ENCODE measurements at regions not wholly inside any gene's neighbourhood (a gene's known extent, or its start where the extent isn't known, plus 50 kb on each side); places are given as distances from the start of the nearest gene placed in this dataset.

DNA sequence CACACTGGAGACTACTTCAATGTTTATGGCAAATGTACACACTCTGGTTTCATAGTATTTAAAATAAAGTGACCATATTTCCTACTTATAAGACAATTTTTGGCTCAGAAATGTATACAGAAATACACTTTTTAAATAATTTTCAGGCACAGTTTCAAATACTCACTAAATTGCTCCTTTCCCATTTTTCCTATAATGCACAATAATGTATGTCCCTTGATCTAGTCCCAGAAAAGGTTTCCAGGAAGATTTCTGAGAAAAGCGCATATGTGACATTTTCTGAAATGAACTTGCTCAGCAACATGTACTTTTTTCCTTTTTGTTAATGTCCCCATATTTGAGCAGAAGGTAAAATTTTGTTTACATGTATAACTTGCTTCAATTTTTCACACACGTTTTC, 591.4 kb downstream of the CD109 start:
- ATAC-seq: no peak
- TF ChIP-seq ARNTL (CRISPR knock-in tag; IDR thresholded peaks at IDR 0.05; ENCODE audit: borderline replicate concordance, low read depth): no peak
- no peak for TF ChIP-seq ZC3H10 (CRISPR knock-in tag; IDR thresholded peaks at IDR 0.05)
- TF ChIP-seq ISL1 (CRISPR knock-in tag; IDR thresholded peaks at IDR 0.05): no peak
- TF ChIP-seq CSDC2 (CRISPR knock-in tag; IDR thresholded peaks at IDR 0.05): no peak
- TF ChIP-seq, protein P1, sequence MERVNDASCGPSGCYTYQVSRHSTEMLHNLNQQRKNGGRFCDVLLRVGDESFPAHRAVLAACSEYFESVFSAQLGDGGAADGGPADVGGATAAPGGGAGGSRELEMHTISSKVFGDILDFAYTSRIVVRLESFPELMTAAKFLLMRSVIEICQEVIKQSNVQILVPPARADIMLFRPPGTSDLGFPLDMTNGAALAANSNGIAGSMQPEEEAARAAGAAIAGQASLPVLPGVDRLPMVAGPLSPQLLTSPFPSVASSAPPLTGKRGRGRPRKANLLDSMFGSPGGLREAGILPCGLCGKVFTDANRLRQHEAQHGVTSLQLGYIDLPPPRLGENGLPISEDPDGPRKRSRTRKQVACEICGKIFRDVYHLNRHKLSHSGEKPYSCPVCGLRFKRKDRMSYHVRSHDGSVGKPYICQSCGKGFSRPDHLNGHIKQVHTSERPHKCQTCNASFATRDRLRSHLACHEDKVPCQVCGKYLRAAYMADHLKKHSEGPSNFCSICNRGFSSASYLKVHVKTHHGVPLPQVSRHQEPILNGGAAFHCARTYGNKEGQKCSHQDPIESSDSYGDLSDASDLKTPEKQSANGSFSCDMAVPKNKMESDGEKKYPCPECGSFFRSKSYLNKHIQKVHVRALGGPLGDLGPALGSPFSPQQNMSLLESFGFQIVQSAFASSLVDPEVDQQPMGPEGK (CRISPR knock-in tag; IDR thresholded peaks at IDR 0.05; ENCODE audit: borderline replicate concordance): no peak
- TF ChIP-seq BACH2 (CRISPR knock-in tag; IDR thresholded peaks at IDR 0.05; ENCODE audit: borderline replicate concordance): no peak
- TF ChIP-seq, protein P2, sequence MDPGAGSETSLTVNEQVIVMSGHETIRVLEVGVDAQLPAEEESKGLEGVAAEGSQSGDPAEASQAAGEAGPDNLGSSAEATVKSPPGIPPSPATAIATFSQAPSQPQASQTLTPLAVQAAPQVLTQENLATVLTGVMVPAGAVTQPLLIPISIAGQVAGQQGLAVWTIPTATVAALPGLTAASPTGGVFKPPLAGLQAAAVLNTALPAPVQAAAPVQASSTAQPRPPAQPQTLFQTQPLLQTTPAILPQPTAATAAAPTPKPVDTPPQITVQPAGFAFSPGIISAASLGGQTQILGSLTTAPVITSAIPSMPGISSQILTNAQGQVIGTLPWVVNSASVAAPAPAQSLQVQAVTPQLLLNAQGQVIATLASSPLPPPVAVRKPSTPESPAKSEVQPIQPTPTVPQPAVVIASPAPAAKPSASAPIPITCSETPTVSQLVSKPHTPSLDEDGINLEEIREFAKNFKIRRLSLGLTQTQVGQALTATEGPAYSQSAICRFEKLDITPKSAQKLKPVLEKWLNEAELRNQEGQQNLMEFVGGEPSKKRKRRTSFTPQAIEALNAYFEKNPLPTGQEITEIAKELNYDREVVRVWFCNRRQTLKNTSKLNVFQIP (CRISPR knock-in tag; IDR thresholded peaks at IDR 0.05; ENCODE audit: borderline replicate concordance, low read depth): no peak
- no peak for TF ChIP-seq ZFP30 (CRISPR knock-in tag; IDR thresholded peaks at IDR 0.05)
- TF ChIP-seq ZNF70 (CRISPR knock-in tag; IDR thresholded peaks at IDR 0.05): no peak
- TF ChIP-seq, protein P3, sequence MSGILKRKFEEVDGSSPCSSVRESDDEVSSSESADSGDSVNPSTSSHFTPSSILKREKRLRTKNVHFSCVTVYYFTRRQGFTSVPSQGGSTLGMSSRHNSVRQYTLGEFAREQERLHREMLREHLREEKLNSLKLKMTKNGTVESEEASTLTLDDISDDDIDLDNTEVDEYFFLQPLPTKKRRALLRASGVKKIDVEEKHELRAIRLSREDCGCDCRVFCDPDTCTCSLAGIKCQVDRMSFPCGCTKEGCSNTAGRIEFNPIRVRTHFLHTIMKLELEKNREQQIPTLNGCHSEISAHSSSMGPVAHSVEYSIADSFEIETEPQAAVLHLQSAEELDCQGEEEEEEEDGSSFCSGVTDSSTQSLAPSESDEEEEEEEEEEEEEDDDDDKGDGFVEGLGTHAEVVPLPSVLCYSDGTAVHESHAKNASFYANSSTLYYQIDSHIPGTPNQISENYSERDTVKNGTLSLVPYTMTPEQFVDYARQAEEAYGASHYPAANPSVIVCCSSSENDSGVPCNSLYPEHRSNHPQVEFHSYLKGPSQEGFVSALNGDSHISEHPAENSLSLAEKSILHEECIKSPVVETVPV (CRISPR knock-in tag; IDR thresholded peaks at IDR 0.05): no peak
- no peak for TF ChIP-seq ZFP3 (CRISPR knock-in tag; IDR thresholded peaks at IDR 0.05)
- no peak for TF ChIP-seq PPARA (CRISPR knock-in tag; IDR thresholded peaks at IDR 0.05; ENCODE audit: borderline replicate concordance)
- TF ChIP-seq, protein P4, sequence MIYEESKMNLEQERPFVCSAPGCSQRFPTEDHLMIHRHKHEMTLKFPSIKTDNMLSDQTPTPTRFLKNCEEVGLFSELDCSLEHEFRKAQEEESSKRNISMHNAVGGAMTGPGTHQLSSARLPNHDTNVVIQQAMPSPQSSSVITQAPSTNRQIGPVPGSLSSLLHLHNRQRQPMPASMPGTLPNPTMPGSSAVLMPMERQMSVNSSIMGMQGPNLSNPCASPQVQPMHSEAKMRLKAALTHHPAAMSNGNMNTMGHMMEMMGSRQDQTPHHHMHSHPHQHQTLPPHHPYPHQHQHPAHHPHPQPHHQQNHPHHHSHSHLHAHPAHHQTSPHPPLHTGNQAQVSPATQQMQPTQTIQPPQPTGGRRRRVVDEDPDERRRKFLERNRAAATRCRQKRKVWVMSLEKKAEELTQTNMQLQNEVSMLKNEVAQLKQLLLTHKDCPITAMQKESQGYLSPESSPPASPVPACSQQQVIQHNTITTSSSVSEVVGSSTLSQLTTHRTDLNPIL (CRISPR knock-in tag; IDR thresholded peaks at IDR 0.05; ENCODE audit: low read depth): no peak
- TF ChIP-seq OSR1 (CRISPR knock-in tag; IDR thresholded peaks at IDR 0.05): no peak
- no peak for TF ChIP-seq RARB (CRISPR knock-in tag; IDR thresholded peaks at IDR 0.05)
- no peak for TF ChIP-seq ZNF8 (CRISPR knock-in tag; IDR thresholded peaks at IDR 0.05)
- TF ChIP-seq, protein P5, sequence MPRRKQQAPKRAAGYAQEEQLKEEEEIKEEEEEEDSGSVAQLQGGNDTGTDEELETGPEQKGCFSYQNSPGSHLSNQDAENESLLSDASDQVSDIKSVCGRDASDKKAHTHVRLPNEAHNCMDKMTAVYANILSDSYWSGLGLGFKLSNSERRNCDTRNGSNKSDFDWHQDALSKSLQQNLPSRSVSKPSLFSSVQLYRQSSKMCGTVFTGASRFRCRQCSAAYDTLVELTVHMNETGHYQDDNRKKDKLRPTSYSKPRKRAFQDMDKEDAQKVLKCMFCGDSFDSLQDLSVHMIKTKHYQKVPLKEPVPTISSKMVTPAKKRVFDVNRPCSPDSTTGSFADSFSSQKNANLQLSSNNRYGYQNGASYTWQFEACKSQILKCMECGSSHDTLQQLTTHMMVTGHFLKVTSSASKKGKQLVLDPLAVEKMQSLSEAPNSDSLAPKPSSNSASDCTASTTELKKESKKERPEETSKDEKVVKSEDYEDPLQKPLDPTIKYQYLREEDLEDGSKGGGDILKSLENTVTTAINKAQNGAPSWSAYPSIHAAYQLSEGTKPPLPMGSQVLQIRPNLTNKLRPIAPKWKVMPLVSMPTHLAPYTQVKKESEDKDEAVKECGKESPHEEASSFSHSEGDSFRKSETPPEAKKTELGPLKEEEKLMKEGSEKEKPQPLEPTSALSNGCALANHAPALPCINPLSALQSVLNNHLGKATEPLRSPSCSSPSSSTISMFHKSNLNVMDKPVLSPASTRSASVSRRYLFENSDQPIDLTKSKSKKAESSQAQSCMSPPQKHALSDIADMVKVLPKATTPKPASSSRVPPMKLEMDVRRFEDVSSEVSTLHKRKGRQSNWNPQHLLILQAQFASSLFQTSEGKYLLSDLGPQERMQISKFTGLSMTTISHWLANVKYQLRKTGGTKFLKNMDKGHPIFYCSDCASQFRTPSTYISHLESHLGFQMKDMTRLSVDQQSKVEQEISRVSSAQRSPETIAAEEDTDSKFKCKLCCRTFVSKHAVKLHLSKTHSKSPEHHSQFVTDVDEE (CRISPR knock-in tag; IDR thresholded peaks at IDR 0.05): no peak
- TF ChIP-seq ZNF565 (CRISPR knock-in tag; conservative IDR thresholded peaks at IDR 0.05; ENCODE audit: low read depth): no peak
- TF ChIP-seq GLIS3 (CRISPR knock-in tag; IDR thresholded peaks at IDR 0.05): no peak

DNA sequence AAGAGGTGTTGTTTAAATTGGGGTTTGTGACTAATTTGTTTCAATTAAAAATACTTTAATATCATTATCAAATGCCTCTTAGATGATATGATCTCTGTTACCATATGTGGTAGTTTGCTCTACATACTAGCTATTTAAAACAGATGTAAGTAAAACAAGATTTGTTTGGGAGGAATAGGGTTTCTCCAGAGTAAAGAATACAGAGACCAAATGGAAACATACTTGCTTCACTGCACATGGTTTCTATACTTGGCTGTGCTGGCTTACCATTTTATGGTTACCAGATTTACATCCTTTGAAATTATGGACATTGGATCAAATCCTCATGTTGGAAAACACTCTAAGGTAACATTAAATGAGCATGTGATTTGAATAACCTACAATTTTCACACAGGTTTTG, 588.3 kb downstream of the CD109 start:
- TF ChIP-seq ISL1 (CRISPR knock-in tag; IDR thresholded peaks at IDR 0.05) (no peak), ZFP30 (CRISPR knock-in tag; IDR thresholded peaks at IDR 0.05) (no peak), TOX (CRISPR knock-in tag; IDR thresholded peaks at IDR 0.05; ENCODE audit: borderline replicate concordance) (no peak), GLIS3 (CRISPR knock-in tag; IDR thresholded peaks at IDR 0.05) (no peak)

DNA sequence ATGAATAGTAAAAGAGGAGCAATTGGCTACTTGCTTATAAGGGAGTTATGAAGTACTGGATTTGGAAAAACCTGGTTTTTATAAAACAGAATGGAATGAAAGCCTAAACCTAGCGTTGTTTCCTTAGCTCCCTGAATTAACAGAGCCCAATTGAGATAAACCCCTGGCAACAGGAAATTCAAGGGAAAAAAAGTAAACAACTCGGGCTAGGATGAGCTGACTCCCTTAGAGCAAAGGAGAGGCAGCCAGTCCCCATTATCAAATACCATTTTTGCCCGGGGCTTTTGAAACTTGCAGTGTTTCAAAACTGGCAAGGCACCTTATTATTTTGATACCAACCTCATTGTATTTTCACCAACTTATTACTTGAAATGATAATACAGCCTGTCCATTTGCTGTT, 587.5 kb downstream of the CD109 start:
- no peak for ATAC-seq
- TF ChIP-seq, protein P5 (CRISPR knock-in tag; IDR thresholded peaks at IDR 0.05): no peak
- TF ChIP-seq, protein P2 (CRISPR knock-in tag; IDR thresholded peaks at IDR 0.05; ENCODE audit: borderline replicate concordance, low read depth): no peak
- TF ChIP-seq ZNF70 (CRISPR knock-in tag; IDR thresholded peaks at IDR 0.05) (no peak), ZFP30 (CRISPR knock-in tag; IDR thresholded peaks at IDR 0.05) (no peak), ZNF8 (CRISPR knock-in tag; IDR thresholded peaks at IDR 0.05) (no peak), BACH2 (CRISPR knock-in tag; IDR thresholded peaks at IDR 0.05; ENCODE audit: borderline replicate concordance) (no peak), ESRRG (CRISPR knock-in tag; IDR thresholded peaks at IDR 0.05) (no peak), ARNTL (CRISPR knock-in tag; IDR thresholded peaks at IDR 0.05; ENCODE audit: borderline replicate concordance, low read depth) (no peak), SNAI2 (CRISPR knock-in tag; IDR thresholded peaks at IDR 0.05) (no peak), ZNF565 (CRISPR knock-in tag; conservative IDR thresholded peaks at IDR 0.05; ENCODE audit: low read depth) (no peak), ZFP3 (CRISPR knock-in tag; IDR thresholded peaks at IDR 0.05) (no peak)
- TF ChIP-seq, protein P3 (CRISPR knock-in tag; IDR thresholded peaks at IDR 0.05): no peak

More for the DNA sequence above, 588.3 kb downstream of the CD109 start:
- no peak for ATAC-seq

Data from SK-N-SH treated with all-trans-retinoic acid at 6 μM for 48 hours (cell line).